ENCODE measurements at regions not wholly inside any gene's neighbourhood (a gene's known extent, or its start where the extent isn't known, plus 50 kb on each side); places are given as distances from the start of the nearest gene placed in this dataset.

- TF ChIP-seq CTCF (IDR thresholded peaks at IDR 0.05) (no peak), ZFX (IDR thresholded peaks at IDR 0.05; ENCODE audit: borderline replicate concordance) (no peak)
These were observed 192.0 kb downstream of the UBE3A start for GRCh38 chr15:25246641-25247406.
